Spleen (tissue), 7 donors: ENCODE measurements at regions not wholly inside any gene's neighbourhood (a gene's known extent, or its start where the extent isn't known, plus 50 kb on each side); places are given as distances from the start of the nearest gene placed in this dataset.

Experiments
- POLR2AphosphoS5 ChIP-seq, 3 donors: sonication (generic); formaldehyde crosslinking; IDR thresholded peaks; one replicate each; pipeline ENCODE4 v1.5.1; 2017; ENCODE audit warnings: antibody characterized with exemption in 3 of 3
- TF ChIP-seq, protein P1 (sequence below), 11 experiments: fragments of 200-600 bp in 7 of 11; fragments of 450-650 bp in 4 of 11; sonication (generic) in 4 of 11; IDR thresholded peaks in 8 of 11; conservative IDR thresholded peaks in 3 of 11; 1 replicate in 7 of 11; 2 replicates in 4 of 11; pipeline versions ENCODE4 v1.4.0 to v1.8.0; 2016 to 2021; ENCODE audit warnings: antibody characterized with exemption in 11 of 11, inconsistent platforms in 4 of 11, mild to moderate bottlenecking in 1 of 11
- donor health status: DM: no; HTN: no; CAD: no; lungs with moderate emphysema.
- donor health status: DM: no; HTN: no; CAD: no.
- donor health status: DM: no; HTN: no; CAD: no.

DNA sequence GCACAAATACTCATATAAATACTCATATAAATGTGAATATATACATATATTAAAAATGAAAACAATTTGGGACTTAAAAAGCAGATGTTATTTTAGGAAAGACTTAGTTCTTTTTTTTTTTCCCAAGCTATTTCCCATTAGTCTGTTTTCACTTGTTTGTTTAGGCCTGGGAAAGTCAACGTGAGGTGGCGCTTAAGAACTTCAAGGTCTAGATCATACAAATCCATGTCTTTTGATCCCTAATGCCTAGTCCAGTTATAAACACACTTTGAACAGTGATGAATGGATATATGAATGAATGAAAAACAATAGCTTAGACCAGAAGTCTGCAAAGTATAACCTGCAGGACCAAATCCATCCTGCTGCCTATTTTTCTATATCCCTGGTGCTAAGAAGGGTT, 224.5 kb downstream of the CGGBP1 start:
- TF ChIP-seq, protein P1, sequence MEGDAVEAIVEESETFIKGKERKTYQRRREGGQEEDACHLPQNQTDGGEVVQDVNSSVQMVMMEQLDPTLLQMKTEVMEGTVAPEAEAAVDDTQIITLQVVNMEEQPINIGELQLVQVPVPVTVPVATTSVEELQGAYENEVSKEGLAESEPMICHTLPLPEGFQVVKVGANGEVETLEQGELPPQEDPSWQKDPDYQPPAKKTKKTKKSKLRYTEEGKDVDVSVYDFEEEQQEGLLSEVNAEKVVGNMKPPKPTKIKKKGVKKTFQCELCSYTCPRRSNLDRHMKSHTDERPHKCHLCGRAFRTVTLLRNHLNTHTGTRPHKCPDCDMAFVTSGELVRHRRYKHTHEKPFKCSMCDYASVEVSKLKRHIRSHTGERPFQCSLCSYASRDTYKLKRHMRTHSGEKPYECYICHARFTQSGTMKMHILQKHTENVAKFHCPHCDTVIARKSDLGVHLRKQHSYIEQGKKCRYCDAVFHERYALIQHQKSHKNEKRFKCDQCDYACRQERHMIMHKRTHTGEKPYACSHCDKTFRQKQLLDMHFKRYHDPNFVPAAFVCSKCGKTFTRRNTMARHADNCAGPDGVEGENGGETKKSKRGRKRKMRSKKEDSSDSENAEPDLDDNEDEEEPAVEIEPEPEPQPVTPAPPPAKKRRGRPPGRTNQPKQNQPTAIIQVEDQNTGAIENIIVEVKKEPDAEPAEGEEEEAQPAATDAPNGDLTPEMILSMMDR (IDR thresholded peaks at IDR 0.05 in 8 of 11, conservative IDR thresholded peaks at IDR 0.05 in 3 of 11), result no peak
- no peak for TF ChIP-seq POLR2AphosphoS5 (IDR thresholded peaks at IDR 0.05)
